Dendritic cell treated with granulocyte-macrophage colony-stimulating factor and Interleukin-4, amounts not matched to agents 40 ng/mL and 50 ng/mL, for 4 days (primary cell): ENCODE measurements at regions not wholly inside any gene's neighbourhood (a gene's known extent, or its start where the extent isn't known, plus 50 kb on each side); places are given as distances from the start of the nearest gene placed in this dataset.
"Not testable (repeated sequence)": the region's sequence is repeated elsewhere in the genome, so short reads cannot be mapped to it uniquely, and the experiment has no call there.

Experiments
- H3K27ac Mint-ChIP-seq: one replicate; pipeline ENCODE4 v1.8.0; 2022; ENCODE audit warnings: mild to moderate bottlenecking, mixed read lengths
- H3K27me3 Mint-ChIP-seq: one replicate; pipeline ENCODE4 v1.8.0; 2022; ENCODE audit warnings: mild to moderate bottlenecking, mixed read lengths
- H3K36me3 Mint-ChIP-seq: one replicate; pipeline ENCODE4 v1.8.0; 2022; ENCODE audit warnings: low read depth, mixed read lengths
- H3K4me1 Mint-ChIP-seq: one replicate; pipeline ENCODE4 v1.8.0; 2022; ENCODE audit warnings: low read depth, mixed read lengths
- H3K4me3 Mint-ChIP-seq: one replicate; pipeline ENCODE4 v1.8.0; 2022; ENCODE audit warnings: mild to moderate bottlenecking, moderate library complexity, mixed read lengths
- H3K9me3 Mint-ChIP-seq: one replicate; pipeline ENCODE4 v1.8.0; 2022; ENCODE audit warnings: mixed read lengths
- intact Hi-C: fragments of 100-400 bp; cut with micrococcal nuclease; formaldehyde crosslinking; loops from one replicate; pipeline ENCODE4 v1.15.0; 2022

DNA sequence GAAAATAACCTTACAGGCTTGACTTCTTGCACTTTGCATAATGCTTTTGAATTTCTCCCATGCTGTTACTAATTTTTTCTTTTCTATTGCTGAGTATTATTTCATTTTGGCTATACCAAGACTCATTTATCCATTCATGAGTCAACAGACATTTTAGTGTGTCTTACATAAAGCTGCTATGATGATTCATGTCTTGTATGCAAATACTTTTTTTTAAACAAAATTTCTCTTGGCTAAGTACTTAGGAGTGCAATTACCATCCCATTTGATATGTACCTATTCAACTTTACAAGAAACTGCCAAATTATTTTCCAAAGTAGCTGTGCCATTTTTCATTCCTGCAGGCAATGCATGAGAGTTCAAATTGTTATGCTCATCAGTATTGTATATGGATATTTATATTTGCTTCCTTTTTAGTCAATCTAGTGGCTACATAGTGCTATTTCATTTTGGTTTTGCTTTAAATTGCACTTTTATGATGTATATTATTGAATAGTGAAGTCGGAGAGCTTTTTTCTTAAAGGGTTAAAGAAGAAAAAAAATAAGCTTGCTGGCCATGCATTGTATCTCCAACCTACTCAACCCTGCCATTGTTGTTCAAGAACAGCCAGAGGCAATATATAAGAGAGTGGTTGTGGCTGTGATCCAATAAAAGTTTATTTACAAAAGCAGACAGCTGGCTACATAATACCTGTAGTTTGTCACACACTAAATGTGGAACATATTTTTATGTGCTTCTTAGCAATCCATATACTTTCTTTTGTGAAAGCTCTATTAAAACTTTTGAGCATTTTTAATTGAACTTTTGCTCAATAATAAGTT, 862.8 kb downstream of the KCNT2 start:
- H3K36me3 Mint-ChIP-seq = no peaks in the 10 kb centered on the region
- H3K27me3 Mint-ChIP-seq = no peaks in the 10 kb centered on the region
- no peak overlapping the region for H3K4me3 Mint-ChIP-seq
- intact Hi-C loops = no loop called here
- no peak overlapping the region for H3K27ac Mint-ChIP-seq
- no peaks in the 10 kb centered on the region for H3K4me1 Mint-ChIP-seq
- peaks cover 22% of the 10 kb centered on the region for H3K9me3 Mint-ChIP-seq

DNA sequence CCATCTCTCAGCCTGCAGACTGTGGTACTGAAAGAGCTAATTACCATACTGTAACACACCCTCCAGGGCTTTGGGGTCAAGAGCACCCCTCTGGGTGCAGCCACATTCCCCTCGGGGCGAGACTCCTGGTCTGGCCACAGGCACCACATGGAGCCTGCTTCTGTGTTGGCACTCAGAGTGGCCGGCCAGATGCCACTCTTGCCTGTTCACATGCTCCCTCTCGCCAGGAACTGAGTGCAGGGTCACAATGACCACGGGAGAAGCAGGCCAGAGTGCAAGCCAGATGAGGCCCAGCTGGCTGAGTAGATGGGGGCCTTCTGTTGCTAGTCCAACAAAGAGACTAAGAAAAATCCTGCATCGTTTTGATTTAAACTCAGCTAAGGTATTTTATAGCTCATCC, 864.0 kb downstream of the KCNT2 start:
- no peak overlapping the region for H3K4me3 Mint-ChIP-seq
- H3K27me3 Mint-ChIP-seq = no peaks in the 10 kb centered on the region
- H3K36me3 Mint-ChIP-seq = no peaks in the 10 kb centered on the region

DNA sequence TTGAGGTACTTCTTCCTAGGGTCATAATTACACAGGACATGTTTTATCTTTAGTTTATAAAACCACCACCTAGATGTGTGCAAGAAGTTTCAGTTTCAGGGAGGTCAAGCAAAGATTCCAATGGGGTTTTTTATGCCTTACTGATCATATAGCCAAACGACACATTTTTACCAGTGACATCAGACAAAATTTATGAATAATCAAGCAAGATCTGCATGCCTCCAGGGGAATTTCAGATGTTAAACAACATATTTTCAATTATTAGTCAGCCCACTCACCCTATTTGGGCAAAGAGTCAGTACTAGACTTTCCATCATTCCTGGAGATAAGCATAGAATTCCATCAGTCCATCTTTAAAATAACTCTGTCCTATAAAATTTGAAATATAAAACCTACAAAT, 867.4 kb downstream of the KCNT2 start:
- Mint-ChIP-seq H3K36me3 (no peaks in the 10 kb centered on the region), H3K4me1 (no peaks in the 10 kb centered on the region), H3K27ac (no peak overlapping the region), H3K27me3 (no peaks in the 10 kb centered on the region), H3K4me3 (no peak overlapping the region), H3K9me3 (peaks cover 22% of the 10 kb centered on the region)
- intact Hi-C loops = no loop called here

More for the DNA sequence above, 864.0 kb downstream of the KCNT2 start:
- no peak overlapping the region for H3K27ac Mint-ChIP-seq
- H3K4me1 Mint-ChIP-seq = no peaks in the 10 kb centered on the region
- peaks cover 22% of the 10 kb centered on the region for H3K9me3 Mint-ChIP-seq
- intact Hi-C loops = no loop called here

DNA sequence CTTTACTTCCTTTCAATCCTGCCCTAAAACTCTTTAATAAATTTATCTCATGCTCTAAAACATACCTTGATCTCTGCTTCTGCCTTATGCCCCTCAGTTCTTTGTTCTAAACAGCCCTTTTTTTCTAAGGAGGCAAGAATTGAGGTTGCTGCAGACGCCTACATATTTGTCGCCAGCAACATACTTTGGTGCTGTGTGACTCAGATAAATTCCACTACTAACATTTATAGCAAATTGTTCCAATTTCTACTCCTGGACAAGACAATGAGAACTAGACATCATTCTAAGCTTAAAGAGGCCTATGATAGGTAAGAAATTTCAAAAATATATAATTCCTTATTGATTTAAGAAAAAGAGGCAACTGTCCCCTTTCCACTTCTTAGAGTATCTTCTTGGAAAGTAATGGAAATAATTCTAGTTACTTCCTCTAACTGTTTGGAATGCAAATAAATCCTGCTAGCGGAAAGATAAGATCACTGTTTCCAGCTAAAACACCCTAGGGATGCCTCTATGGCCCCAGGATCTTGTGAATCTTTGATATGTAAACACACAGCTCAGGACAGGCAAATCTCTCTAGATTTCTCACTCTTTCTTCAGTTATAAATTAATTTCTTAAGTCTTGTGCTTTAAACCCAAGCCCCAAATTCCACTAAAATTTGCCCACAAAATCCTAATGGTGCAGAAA, 869.1 kb downstream of the KCNT2 start:
- no peaks in the 10 kb centered on the region for H3K27me3 Mint-ChIP-seq
- no peaks in the 10 kb centered on the region for H3K4me1 Mint-ChIP-seq
- intact Hi-C loops = no loop called here
- H3K27ac Mint-ChIP-seq = no peak overlapping the region
- no peaks in the 10 kb centered on the region for H3K36me3 Mint-ChIP-seq
- no peak overlapping the region for H3K4me3 Mint-ChIP-seq
- peaks cover 22% of the 10 kb centered on the region for H3K9me3 Mint-ChIP-seq

DNA sequence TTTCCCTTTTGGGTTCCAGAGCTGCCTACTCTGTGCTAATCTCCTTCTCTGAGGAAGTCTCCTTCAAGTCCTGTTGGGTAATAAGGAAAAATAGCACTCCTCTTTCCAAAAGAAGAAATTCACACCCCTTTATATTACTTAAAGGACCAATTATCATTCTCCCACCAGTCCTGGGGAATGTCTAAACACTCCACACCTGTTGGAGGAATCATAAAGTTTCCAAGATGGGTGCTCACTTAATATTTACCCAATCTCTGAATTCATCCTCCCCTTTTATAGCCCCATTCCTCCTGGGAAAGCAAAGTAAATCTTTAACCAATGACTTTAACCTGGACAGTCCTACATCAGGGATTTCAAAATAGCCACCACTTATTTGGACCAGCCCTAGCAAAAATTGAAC, 873.1 kb downstream of the KCNT2 start:
- Mint-ChIP-seq H3K4me3 (no peak overlapping the region), H3K27me3 (no peaks in the 10 kb centered on the region), H3K9me3 (no peaks in the 10 kb centered on the region), H3K4me1 (no peaks in the 10 kb centered on the region), H3K36me3 (no peaks in the 10 kb centered on the region), H3K27ac (no peak overlapping the region)
- intact Hi-C loops = no loop called here

DNA sequence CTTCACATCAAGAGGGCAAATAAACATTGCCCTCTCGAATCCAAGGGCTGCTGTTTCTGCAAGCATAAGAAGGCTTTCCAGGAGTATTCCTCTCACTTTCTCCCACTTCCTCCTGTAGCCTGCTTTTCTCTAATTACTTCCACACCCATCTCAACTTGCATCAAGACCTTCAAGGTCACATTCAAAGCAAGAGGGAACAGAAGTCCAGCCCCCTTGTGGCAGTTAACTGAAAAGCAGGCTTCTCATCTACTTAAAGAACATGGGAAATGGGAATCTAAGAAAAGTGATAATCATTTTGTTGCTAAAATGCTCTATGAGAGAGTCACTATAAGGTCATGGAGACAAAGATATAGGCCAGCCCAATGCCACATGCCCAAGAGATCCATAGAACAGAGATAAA, 874.4 kb downstream of the KCNT2 start:
- Mint-ChIP-seq H3K36me3 (no peaks in the 10 kb centered on the region), H3K4me1 (no peaks in the 10 kb centered on the region), H3K9me3 (no peaks in the 10 kb centered on the region), H3K27me3 (no peaks in the 10 kb centered on the region), H3K27ac (no peak overlapping the region), H3K4me3 (no peak overlapping the region)
- intact Hi-C loops = no loop called here

DNA sequence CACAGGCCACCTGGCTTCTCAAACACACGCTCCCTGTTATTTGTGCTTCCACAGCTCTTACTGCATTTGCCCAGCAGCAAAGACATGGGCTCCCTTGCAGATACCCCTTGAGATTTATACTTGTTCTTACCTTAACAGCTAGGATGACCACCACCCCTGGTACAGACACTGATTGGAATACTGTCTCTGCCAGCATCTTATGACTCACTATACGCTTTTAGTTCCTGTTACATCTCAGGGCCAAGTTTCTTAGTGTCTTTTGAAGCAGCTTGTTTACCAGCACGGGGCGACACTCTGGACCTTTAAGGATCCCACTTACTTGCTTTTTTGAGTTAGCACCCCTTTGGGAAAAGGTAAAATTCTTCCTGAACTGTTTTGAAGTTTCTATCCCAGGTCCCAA, 874.8 kb downstream of the KCNT2 start:
- Mint-ChIP-seq H3K4me3 (no peak overlapping the region), H3K27ac (no peak overlapping the region), H3K9me3 (no peaks in the 10 kb centered on the region), H3K36me3 (no peaks in the 10 kb centered on the region), H3K4me1 (no peaks in the 10 kb centered on the region), H3K27me3 (no peaks in the 10 kb centered on the region)
- intact Hi-C loops = no loop called here

DNA sequence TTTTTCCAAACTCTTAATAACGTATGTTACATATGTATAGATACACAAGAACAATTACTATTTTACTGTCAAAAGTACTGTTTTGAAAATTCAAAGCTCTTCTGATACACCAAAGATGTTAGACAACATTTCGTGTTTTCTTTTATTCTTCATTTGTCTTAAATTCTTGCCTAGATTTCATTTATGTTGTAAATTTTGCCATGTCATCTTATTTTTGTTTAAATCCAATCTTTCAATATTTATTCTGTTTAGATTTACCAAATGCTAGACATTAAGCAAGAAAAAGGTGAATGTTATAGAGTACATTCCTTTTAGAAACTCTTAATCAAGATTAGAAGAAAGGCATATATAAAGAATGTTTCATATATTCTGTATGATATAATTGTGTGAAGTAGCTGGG, 876.9 kb downstream of the KCNT2 start:
- Mint-ChIP-seq H3K27ac (no peak overlapping the region), H3K36me3 (no peaks in the 10 kb centered on the region), H3K9me3 (no peaks in the 10 kb centered on the region), H3K4me3 (no peak overlapping the region), H3K4me1 (no peaks in the 10 kb centered on the region), H3K27me3 (no peaks in the 10 kb centered on the region)
- intact Hi-C loops = no loop called here

DNA sequence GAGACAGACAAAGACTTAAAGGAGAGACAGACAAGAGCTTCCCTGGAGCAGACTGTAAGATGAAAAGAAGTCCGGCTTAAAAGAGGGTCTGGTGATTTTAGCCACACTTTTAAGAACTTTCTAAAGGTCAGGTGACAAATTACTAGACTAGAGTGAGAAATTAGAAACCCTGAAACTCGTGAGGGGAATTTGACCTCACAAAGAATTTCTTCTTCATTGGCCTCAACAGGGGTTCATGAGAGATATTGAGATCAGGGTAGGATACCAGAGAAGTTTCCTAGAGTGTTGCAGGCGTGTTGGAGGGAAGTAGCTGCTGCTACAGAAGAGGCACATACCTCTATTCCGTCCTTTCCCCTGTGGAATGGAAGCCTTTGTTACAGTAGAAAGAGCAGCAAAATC, 884.4 kb downstream of the KCNT2 start:
- no peaks in the 10 kb centered on the region for H3K36me3 Mint-ChIP-seq

DNA sequence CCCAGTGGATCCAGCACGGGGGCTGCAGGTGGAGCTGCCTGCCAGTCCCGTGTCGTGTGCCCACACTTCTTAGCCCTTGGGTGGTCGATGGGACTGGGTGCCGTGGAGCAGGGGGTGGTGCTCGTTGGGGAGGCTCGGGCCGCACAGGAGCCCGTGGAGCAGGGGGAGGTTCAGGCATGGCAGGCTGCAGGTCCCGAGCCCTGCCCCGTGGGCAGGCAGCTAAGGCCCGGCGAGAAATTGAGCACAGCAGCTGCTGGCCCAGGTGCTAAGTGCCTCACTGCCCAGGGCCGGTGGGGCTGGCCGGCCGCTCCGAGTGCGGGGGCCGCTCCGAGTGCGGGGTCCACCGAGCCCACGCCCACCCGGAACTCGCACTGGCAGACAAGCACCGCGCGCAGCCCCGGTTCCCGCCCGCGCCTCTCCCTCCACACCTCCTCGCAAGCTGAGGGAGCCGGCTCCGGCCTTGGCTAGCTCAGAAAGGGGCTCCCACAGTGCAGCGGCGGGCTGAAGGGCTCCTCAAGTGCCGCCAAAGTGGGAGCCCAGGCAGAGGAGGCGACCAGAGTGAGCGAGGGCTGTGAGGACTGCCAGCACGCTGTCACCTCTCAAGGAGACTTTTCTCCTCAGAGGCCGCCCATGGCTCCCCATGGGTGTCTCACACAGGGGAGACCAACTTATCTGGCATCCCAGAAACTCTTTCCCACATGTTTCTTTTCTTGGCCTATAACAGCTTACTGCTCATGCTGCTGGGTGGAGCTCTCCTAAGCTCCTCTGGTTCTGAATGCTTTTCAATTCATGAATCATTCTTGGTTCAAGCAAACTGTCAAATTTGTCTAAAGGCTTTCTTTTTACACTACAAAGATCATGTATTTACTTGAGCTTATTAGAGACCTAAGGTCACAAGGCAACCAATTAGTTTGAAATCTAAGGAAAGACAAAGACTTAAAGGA, 885.1 kb downstream of the KCNT2 start:
- H3K27ac Mint-ChIP-seq, H3K27me3 Mint-ChIP-seq, H3K36me3 Mint-ChIP-seq, H3K4me3 Mint-ChIP-seq, H3K4me1 Mint-ChIP-seq, intact Hi-C loops, H3K9me3 Mint-ChIP-seq: not testable (repeated sequence)

More for the DNA sequence above, 884.4 kb downstream of the KCNT2 start:
- no peak overlapping the region for H3K4me3 Mint-ChIP-seq
- no peaks in the 10 kb centered on the region for H3K27me3 Mint-ChIP-seq
- H3K27ac Mint-ChIP-seq = no peak overlapping the region
- intact Hi-C loops = no loop called here
- no peaks in the 10 kb centered on the region for H3K9me3 Mint-ChIP-seq
- H3K4me1 Mint-ChIP-seq = no peaks in the 10 kb centered on the region

DNA sequence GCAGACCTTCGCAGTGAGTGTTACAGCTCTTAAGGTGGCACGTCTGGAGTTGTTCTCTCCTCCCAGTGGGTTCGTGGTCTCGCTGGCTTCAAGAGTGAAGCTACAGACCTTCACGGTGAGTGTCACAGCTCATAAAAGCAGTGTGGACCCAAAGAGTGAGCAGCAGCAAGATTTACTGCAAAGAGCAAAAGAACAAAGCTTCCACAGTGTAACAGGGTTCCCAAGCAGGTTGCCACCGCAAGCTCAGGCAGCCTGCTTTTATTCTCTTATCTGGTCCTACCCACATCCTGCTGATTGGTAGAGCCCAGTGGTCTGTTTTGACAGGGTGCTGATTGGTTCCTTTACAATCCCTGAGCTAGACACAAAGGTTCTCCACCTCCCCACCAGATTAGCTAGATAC, 886.1 kb downstream of the KCNT2 start:
- H3K27ac Mint-ChIP-seq, H3K9me3 Mint-ChIP-seq, H3K36me3 Mint-ChIP-seq, H3K27me3 Mint-ChIP-seq, intact Hi-C loops, H3K4me1 Mint-ChIP-seq, H3K4me3 Mint-ChIP-seq: not testable (repeated sequence)

DNA sequence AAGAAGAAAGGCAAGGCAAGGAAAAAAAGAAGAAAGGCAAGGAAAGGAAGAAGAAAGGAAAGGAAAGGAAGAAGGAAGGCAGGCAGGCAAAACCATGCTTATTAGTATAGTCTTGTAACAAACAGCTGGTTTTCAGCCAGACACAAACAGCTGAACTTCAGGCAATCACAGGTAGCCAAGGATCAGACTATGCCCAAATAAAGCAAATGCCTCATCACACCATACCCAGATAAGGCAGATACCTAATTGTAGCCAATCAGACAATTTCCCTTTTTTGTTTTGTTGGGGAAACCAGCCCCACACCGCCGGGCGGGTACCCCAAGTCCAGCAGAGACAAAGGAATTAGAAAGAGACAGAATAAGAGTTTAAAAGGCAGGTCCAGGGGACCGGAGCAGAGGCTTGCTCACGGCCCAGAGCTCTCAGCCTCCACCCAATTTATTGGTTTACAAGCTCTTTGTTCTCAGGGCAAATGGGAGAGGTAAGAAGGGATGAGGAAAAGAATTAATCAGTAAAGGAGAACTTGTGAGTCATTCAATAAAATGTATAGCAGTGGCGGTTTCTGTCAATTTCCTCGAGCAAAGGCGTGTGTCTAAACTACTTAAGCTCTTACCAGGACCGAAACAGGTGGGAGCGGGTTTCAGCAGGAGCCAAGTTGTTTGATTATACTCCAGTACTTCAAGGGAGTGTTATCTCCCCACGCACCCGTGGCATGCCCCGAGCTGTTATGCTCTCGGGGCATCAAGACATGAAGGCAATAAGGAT, 886.8 kb downstream of the KCNT2 start:
- intact Hi-C loops = no loop called here
- H3K9me3 Mint-ChIP-seq = no peaks in the 10 kb centered on the region
- no peaks in the 10 kb centered on the region for H3K27me3 Mint-ChIP-seq
- H3K27ac Mint-ChIP-seq = no peak overlapping the region
- H3K4me1 Mint-ChIP-seq = no peaks in the 10 kb centered on the region
- H3K4me3 Mint-ChIP-seq = no peak overlapping the region
- H3K36me3 Mint-ChIP-seq = no peaks in the 10 kb centered on the region

DNA sequence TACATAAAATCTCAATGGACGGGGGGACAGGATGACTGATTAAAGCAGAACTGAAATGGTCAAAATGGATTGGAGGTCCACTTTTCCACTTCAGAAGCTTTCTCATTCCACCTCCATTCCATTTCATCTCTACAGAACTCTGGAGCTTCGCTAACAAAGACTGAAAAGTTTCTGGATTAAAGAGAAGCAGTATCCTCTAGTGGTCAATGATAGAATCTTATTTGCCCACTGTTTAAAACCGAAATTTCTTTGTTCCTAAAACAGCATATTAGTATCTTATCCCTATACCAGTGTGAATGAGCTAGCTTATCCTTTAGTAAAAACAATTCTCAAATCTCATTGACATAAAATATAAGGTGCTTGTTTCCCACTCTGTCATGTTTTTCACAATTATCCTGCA, 890.6 kb downstream of the KCNT2 start:
- no peaks in the 10 kb centered on the region for H3K36me3 Mint-ChIP-seq
- H3K27ac Mint-ChIP-seq = no peak overlapping the region
- H3K9me3 Mint-ChIP-seq = no peaks in the 10 kb centered on the region
- intact Hi-C loops = no loop called here
- H3K27me3 Mint-ChIP-seq = no peaks in the 10 kb centered on the region
- no peak overlapping the region for H3K4me3 Mint-ChIP-seq
- H3K4me1 Mint-ChIP-seq = peaks cover 5% of the 10 kb centered on the region
